HG03097 (cell line): ENCODE measurements at regions not wholly inside any gene's neighbourhood (a gene's known extent, or its start where the extent isn't known, plus 50 kb on each side); places are given as distances from the start of the nearest gene placed in this dataset.
"Not testable (repeated sequence)": the region's sequence is repeated elsewhere in the genome, so short reads cannot be mapped to it uniquely, and the experiment has no call there.

ENCODE experiments used
- ATAC-seq: cut with Tn5 transposase; IDR thresholded peaks from one replicate; pipeline ENCODE4 v1.9.1; 2021; ENCODE audit not compliant: unreplicated experiment, low FRiP score

GRCh38 chr14:37874429-37875109 lies 279.1 kb downstream of the TTC6 start:
- ATAC-seq = peak; percentile 95

GRCh38 chr14:37888234-37888633 lies 292.8 kb downstream of the TTC6 start:
- ATAC-seq = no peak

- ATAC-seq = no peak
These were observed 293.7 kb downstream of the TTC6 start for GRCh38 chr14:37889087-37889486.

- no peak for ATAC-seq
These were observed 294.7 kb downstream of the TTC6 start for GRCh38 chr14:37890095-37890494.

GRCh38 chr14:37891500-37891899 lies 296.1 kb downstream of the TTC6 start:
- ATAC-seq = not testable (repeated sequence)

GRCh38 chr14:37894463-37894862 lies 299.0 kb downstream of the TTC6 start:
- no peak for ATAC-seq

- ATAC-seq = no peak
These were observed 303.9 kb downstream of the TTC6 start for GRCh38 chr14:37899365-37899764.

GRCh38 chr14:37900561-37900960 lies 305.1 kb downstream of the TTC6 start:
- no peak for ATAC-seq

GRCh38 chr14:37901978-37902377 lies 305.7 kb upstream of the SSTR1 start:
- no peak for ATAC-seq

GRCh38 chr14:37903343-37904191 lies 304.1 kb upstream of the SSTR1 start:
- no peak for ATAC-seq

- no peak for ATAC-seq
These were observed 283.1 kb upstream of the SSTR1 start for GRCh38 chr14:37924622-37925021.

- no peak for ATAC-seq
These were observed 275.7 kb upstream of the SSTR1 start for GRCh38 chr14:37932008-37932407.

- ATAC-seq = no peak
These were observed 275.2 kb upstream of the SSTR1 start for GRCh38 chr14:37932481-37932880.

GRCh38 chr14:37936971-37937370 lies 270.7 kb upstream of the SSTR1 start:
- no peak for ATAC-seq

- ATAC-seq = no peak
These were observed 268.2 kb upstream of the SSTR1 start for GRCh38 chr14:37939442-37940028.

- ATAC-seq = no peak
These were observed 261.7 kb upstream of the SSTR1 start for GRCh38 chr14:37945959-37946358.

GRCh38 chr14:37946819-37947218 lies 260.9 kb upstream of the SSTR1 start:
- no peak for ATAC-seq

- no peak for ATAC-seq
These were observed 259.4 kb upstream of the SSTR1 start for GRCh38 chr14:37948266-37948665.

GRCh38 chr14:37968664-37969240 lies 239.0 kb upstream of the SSTR1 start:
- ATAC-seq = no peak

GRCh38 chr14:37969511-37969979 lies 238.2 kb upstream of the SSTR1 start:
- ATAC-seq = no peak

GRCh38 chr14:37970696-37971095 lies 237.0 kb upstream of the SSTR1 start:
- no peak for ATAC-seq
